Fibroblast of peridontal ligament (primary cell): ENCODE measurements at regions not wholly inside any gene's neighbourhood (a gene's known extent, or its start where the extent isn't known, plus 50 kb on each side); places are given as distances from the start of the nearest gene placed in this dataset.
"Not testable (repeated sequence)": the region's sequence is repeated elsewhere in the genome, so short reads cannot be mapped to it uniquely, and the experiment has no call there.

Experiments used
- DNase-seq: peaks from one replicate; pipeline ENCODE4 v3.0.0-alpha.2; 2010; ENCODE audit errors: extremely low read depth

- DNase-seq: no peak
These were observed 91.7 kb upstream of the MITF start for GRCh38 chr3:69647511-69648110.

- no peak for DNase-seq
These were observed 92.2 kb upstream of the MITF start for GRCh38 chr3:69647081-69647480.

- no peak for DNase-seq
These were observed 92.8 kb upstream of the MITF start for GRCh38 chr3:69646287-69647067.

GRCh38 chr3:69642606-69643005 is 96.7 kb upstream of the MITF start:
- DNase-seq: no peak

- DNase-seq: no peak
These were observed 99.4 kb upstream of the MITF start for GRCh38 chr3:69639851-69640250.

GRCh38 chr3:69628951-69629350 is 110.3 kb upstream of the MITF start:
- DNase-seq: no peak

- no peak for DNase-seq
These were observed 126.0 kb upstream of the MITF start for GRCh38 chr3:69613286-69613685.

- DNase-seq: no peak
These were observed 126.5 kb upstream of the MITF start for GRCh38 chr3:69612791-69613190.

- not testable (repeated sequence) for DNase-seq
These were observed 129.7 kb upstream of the MITF start for GRCh38 chr3:69609566-69609965.

GRCh38 chr3:69607466-69608305 is 131.6 kb upstream of the MITF start:
- no peak for DNase-seq

- no peak for DNase-seq
These were observed 133.4 kb upstream of the MITF start for GRCh38 chr3:69605867-69606266.

GRCh38 chr3:69604735-69605450 is 134.4 kb upstream of the MITF start:
- DNase-seq: no peak

- DNase-seq: no peak
These were observed 137.2 kb upstream of the MITF start for GRCh38 chr3:69602112-69602511.

- DNase-seq: no peak
These were observed 145.0 kb upstream of the MITF start for GRCh38 chr3:69594286-69594685.

- DNase-seq: no peak
These were observed 148.0 kb upstream of the MITF start for GRCh38 chr3:69591164-69591736.

GRCh38 chr3:69590111-69590510 is 149.2 kb upstream of the MITF start:
- DNase-seq: no peak

- no peak for DNase-seq
These were observed 151.1 kb upstream of the MITF start for GRCh38 chr3:69588170-69588569.

- DNase-seq: no peak
These were observed 153.8 kb upstream of the MITF start for GRCh38 chr3:69585472-69585871.

GRCh38 chr3:69582044-69582443 is 157.2 kb upstream of the MITF start:
- DNase-seq: no peak

- no peak for DNase-seq
These were observed 159.8 kb upstream of the MITF start for GRCh38 chr3:69579306-69580041.

- no peak for DNase-seq
These were observed 169.7 kb upstream of the MITF start for GRCh38 chr3:69569520-69569919.
